ENCODE measurements at regions not wholly inside any gene's neighbourhood (a gene's known extent, or its start where the extent isn't known, plus 50 kb on each side); places are given as distances from the start of the nearest gene placed in this dataset.

DNA sequence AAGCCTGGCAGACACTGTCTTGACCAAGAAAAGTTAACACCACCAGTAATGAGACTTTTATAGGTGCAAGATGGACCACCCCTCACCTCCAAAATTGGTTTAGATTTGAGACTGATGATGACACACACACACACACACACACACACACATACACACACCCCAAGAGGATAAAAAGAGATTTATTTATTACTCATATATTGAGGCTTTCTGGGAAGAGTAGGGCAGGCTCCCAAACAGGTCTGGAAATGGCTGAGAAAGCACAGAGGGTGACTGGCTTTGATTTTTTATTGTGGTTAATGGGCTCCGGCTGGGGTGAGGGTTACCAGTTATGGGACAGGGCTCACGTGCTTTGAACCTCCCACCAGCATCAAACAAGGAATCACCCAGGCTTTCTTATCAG is 54.2 kb upstream of the ADAM23 start (continued):
- TF ChIP-seq, protein P1, sequence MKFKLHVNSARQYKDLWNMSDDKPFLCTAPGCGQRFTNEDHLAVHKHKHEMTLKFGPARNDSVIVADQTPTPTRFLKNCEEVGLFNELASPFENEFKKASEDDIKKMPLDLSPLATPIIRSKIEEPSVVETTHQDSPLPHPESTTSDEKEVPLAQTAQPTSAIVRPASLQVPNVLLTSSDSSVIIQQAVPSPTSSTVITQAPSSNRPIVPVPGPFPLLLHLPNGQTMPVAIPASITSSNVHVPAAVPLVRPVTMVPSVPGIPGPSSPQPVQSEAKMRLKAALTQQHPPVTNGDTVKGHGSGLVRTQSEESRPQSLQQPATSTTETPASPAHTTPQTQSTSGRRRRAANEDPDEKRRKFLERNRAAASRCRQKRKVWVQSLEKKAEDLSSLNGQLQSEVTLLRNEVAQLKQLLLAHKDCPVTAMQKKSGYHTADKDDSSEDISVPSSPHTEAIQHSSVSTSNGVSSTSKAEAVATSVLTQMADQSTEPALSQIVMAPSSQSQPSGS (CRISPR knock-in tag; IDR thresholded peaks at IDR 0.05; ENCODE audit: borderline replicate concordance, low read depth) = no peak
- TF ChIP-seq, protein P2, sequence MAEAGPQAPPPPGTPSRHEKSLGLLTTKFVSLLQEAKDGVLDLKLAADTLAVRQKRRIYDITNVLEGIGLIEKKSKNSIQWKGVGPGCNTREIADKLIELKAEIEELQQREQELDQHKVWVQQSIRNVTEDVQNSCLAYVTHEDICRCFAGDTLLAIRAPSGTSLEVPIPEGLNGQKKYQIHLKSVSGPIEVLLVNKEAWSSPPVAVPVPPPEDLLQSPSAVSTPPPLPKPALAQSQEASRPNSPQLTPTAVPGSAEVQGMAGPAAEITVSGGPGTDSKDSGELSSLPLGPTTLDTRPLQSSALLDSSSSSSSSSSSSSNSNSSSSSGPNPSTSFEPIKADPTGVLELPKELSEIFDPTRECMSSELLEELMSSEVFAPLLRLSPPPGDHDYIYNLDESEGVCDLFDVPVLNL (CRISPR knock-in tag; IDR thresholded peaks at IDR 0.05; ENCODE audit: borderline replicate concordance, low read depth) = no peak
- TF ChIP-seq ZNF423 (CRISPR knock-in tag; IDR thresholded peaks at IDR 0.05) (no peak), ETV6 (CRISPR knock-in tag; IDR thresholded peaks at IDR 0.05) (no peak)
- TF ChIP-seq, protein P3, sequence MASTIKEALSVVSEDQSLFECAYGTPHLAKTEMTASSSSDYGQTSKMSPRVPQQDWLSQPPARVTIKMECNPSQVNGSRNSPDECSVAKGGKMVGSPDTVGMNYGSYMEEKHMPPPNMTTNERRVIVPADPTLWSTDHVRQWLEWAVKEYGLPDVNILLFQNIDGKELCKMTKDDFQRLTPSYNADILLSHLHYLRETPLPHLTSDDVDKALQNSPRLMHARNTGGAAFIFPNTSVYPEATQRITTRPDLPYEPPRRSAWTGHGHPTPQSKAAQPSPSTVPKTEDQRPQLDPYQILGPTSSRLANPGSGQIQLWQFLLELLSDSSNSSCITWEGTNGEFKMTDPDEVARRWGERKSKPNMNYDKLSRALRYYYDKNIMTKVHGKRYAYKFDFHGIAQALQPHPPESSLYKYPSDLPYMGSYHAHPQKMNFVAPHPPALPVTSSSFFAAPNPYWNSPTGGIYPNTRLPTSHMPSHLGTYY (CRISPR knock-in tag; IDR thresholded peaks at IDR 0.05) = no peak

DNA sequence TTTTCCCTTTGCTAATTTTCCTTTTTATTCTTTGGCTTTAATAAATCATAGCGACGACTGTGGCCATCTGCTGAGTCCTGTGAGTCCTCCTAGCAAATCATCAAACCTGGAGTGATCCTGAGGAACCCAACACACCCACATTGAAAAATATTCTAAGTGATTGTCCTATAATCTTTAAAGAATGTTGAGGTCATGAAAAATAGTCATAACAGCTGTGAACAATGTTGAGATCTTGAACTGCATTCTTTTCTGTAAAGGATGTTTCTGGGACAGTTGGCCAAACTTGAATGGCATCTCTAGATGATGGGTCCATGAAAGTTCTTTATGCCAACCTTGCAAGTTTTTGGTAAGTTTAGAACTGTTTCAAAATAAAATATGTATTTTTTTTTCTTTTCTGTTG is 53.2 kb upstream of the ADAM23 start:
- peaks cover 5% of the 10 kb centered on the region for H3K27me3 Mint-ChIP-seq (ENCODE audit: low read depth)
- no peaks in the 10 kb centered on the region for H3K4me1 Mint-ChIP-seq
- ATAC-seq (no peak), DNase-seq (ENCODE audit: low spot score) (no peak)
- ChIA-PET POLR2A (no interaction called here), CTCF (no interaction called here)
- H3K4me3 Mint-ChIP-seq = no peak overlapping the region
- no peak overlapping the region for H3K27ac Mint-ChIP-seq
- TF ChIP-seq, protein P4, sequence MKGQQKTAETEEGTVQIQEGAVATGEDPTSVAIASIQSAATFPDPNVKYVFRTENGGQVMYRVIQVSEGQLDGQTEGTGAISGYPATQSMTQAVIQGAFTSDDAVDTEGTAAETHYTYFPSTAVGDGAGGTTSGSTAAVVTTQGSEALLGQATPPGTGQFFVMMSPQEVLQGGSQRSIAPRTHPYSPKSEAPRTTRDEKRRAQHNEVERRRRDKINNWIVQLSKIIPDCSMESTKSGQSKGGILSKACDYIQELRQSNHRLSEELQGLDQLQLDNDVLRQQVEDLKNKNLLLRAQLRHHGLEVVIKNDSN (CRISPR knock-in tag; IDR thresholded peaks at IDR 0.05) = no peak
- no peak for TF ChIP-seq NR1H2 (CRISPR knock-in tag; IDR thresholded peaks at IDR 0.05)
- TF ChIP-seq GRHL2 (CRISPR knock-in tag; IDR thresholded peaks at IDR 0.05; ENCODE audit: insufficient replicate concordance, severe bottlenecking) = no peak
- no peak for TF ChIP-seq ZNF671 (CRISPR knock-in tag; IDR thresholded peaks at IDR 0.05)
- no peak for TF ChIP-seq FOXP1 (CRISPR knock-in tag; IDR thresholded peaks at IDR 0.05; ENCODE audit: borderline replicate concordance)
- TF ChIP-seq, protein P5, sequence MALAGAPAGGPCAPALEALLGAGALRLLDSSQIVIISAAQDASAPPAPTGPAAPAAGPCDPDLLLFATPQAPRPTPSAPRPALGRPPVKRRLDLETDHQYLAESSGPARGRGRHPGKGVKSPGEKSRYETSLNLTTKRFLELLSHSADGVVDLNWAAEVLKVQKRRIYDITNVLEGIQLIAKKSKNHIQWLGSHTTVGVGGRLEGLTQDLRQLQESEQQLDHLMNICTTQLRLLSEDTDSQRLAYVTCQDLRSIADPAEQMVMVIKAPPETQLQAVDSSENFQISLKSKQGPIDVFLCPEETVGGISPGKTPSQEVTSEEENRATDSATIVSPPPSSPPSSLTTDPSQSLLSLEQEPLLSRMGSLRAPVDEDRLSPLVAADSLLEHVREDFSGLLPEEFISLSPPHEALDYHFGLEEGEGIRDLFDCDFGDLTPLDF (CRISPR knock-in tag; IDR thresholded peaks at IDR 0.05) = no peak
- TF ChIP-seq TCF7 (CRISPR knock-in tag; IDR thresholded peaks at IDR 0.05; ENCODE audit: low read depth) = no peak
- TF ChIP-seq, protein P6, sequence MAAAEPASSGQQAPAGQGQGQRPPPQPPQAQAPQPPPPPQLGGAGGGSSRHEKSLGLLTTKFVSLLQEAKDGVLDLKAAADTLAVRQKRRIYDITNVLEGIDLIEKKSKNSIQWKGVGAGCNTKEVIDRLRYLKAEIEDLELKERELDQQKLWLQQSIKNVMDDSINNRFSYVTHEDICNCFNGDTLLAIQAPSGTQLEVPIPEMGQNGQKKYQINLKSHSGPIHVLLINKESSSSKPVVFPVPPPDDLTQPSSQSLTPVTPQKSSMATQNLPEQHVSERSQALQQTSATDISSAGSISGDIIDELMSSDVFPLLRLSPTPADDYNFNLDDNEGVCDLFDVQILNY (CRISPR knock-in tag; IDR thresholded peaks at IDR 0.05) = no peak
- no peak for TF ChIP-seq IRF2 (CRISPR knock-in tag; IDR thresholded peaks at IDR 0.05; ENCODE audit: borderline replicate concordance, low read depth)
- TF ChIP-seq, protein P7, sequence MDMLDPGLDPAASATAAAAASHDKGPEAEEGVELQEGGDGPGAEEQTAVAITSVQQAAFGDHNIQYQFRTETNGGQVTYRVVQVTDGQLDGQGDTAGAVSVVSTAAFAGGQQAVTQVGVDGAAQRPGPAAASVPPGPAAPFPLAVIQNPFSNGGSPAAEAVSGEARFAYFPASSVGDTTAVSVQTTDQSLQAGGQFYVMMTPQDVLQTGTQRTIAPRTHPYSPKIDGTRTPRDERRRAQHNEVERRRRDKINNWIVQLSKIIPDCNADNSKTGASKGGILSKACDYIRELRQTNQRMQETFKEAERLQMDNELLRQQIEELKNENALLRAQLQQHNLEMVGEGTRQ (CRISPR knock-in tag; IDR thresholded peaks at IDR 0.05) = no peak
- TF ChIP-seq TEAD4 (CRISPR knock-in tag; IDR thresholded peaks at IDR 0.05) = no peak
- TF ChIP-seq FOXK1 (CRISPR knock-in tag; IDR thresholded peaks at IDR 0.05) = no peak
- no peak for TF ChIP-seq ZNF121 (CRISPR knock-in tag; IDR thresholded peaks at IDR 0.05)
- TF ChIP-seq CBFB (CRISPR knock-in tag; IDR thresholded peaks at IDR 0.05; ENCODE audit: low read depth) = no peak
- TF ChIP-seq NFE2L1 (CRISPR knock-in tag; IDR thresholded peaks at IDR 0.05) = no peak
- TF ChIP-seq, protein P8, sequence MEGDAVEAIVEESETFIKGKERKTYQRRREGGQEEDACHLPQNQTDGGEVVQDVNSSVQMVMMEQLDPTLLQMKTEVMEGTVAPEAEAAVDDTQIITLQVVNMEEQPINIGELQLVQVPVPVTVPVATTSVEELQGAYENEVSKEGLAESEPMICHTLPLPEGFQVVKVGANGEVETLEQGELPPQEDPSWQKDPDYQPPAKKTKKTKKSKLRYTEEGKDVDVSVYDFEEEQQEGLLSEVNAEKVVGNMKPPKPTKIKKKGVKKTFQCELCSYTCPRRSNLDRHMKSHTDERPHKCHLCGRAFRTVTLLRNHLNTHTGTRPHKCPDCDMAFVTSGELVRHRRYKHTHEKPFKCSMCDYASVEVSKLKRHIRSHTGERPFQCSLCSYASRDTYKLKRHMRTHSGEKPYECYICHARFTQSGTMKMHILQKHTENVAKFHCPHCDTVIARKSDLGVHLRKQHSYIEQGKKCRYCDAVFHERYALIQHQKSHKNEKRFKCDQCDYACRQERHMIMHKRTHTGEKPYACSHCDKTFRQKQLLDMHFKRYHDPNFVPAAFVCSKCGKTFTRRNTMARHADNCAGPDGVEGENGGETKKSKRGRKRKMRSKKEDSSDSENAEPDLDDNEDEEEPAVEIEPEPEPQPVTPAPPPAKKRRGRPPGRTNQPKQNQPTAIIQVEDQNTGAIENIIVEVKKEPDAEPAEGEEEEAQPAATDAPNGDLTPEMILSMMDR (IDR thresholded peaks at IDR 0.05) = no peak
- TF ChIP-seq, protein P9, sequence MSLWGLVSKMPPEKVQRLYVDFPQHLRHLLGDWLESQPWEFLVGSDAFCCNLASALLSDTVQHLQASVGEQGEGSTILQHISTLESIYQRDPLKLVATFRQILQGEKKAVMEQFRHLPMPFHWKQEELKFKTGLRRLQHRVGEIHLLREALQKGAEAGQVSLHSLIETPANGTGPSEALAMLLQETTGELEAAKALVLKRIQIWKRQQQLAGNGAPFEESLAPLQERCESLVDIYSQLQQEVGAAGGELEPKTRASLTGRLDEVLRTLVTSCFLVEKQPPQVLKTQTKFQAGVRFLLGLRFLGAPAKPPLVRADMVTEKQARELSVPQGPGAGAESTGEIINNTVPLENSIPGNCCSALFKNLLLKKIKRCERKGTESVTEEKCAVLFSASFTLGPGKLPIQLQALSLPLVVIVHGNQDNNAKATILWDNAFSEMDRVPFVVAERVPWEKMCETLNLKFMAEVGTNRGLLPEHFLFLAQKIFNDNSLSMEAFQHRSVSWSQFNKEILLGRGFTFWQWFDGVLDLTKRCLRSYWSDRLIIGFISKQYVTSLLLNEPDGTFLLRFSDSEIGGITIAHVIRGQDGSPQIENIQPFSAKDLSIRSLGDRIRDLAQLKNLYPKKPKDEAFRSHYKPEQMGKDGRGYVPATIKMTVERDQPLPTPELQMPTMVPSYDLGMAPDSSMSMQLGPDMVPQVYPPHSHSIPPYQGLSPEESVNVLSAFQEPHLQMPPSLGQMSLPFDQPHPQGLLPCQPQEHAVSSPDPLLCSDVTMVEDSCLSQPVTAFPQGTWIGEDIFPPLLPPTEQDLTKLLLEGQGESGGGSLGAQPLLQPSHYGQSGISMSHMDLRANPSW (CRISPR knock-in tag; conservative IDR thresholded peaks at IDR 0.05; ENCODE audit: low read depth) = no peak
- TF ChIP-seq KAT7 (CRISPR knock-in tag; IDR thresholded peaks at IDR 0.05; ENCODE audit: borderline replicate concordance) = no peak
- H3K36me3 Mint-ChIP-seq = peaks cover 13% of the 10 kb centered on the region
- H3K9me3 Mint-ChIP-seq = peaks cover 26% of the 10 kb centered on the region
